KMS-11 (cell line): ENCODE measurements at regions not wholly inside any gene's neighbourhood (a gene's known extent, or its start where the extent isn't known, plus 50 kb on each side); places are given as distances from the start of the nearest gene placed in this dataset.

Experiments
- H2AFZ ChIP-seq: fragments of 200-600 bp; sonication (generic); 2 replicates; pipeline ENCODE4 v1.6.1; 2016; ENCODE audit warnings: antibody characterized with exemption, mixed run types, low read depth
- H3K27ac ChIP-seq: fragments of 200-600 bp; sonication (generic); 2 replicates; pipeline ENCODE4 v1.6.1; 2016; ENCODE audit warnings: mild to moderate bottlenecking, mixed run types
- H3K27me3 ChIP-seq: fragments of 200-600 bp; sonication (generic); 2 replicates; pipeline ENCODE4 v1.6.1; 2017; ENCODE audit warnings: mild to moderate bottlenecking, low read depth, mixed run types, moderate library complexity; ENCODE audit not compliant: insufficient read depth
- H3K36me3 ChIP-seq: fragments of 200-600 bp; sonication (generic); 2 replicates; pipeline ENCODE4 v1.6.1; 2017; ENCODE audit warnings: mild to moderate bottlenecking, mixed run types; ENCODE audit not compliant: insufficient read depth
- H3K4me1 ChIP-seq: fragments of 200-600 bp; sonication (generic); 2 replicates; pipeline ENCODE4 v1.6.1; 2016; ENCODE audit warnings: mild to moderate bottlenecking, low read depth, mixed run types; ENCODE audit not compliant: poor library complexity, severe bottlenecking
- H3K4me2 ChIP-seq: fragments of 200-600 bp; sonication (generic); 2 replicates; pipeline ENCODE4 v1.7.0; 2016; ENCODE audit warnings: mild to moderate bottlenecking, mixed run types
- H3K4me3 ChIP-seq: fragments of 200-600 bp; sonication (generic); IDR thresholded peaks from 2 replicates; pipeline ENCODE4 v1.6.1; 2017; ENCODE audit warnings: low read depth, low read length, mixed read lengths; ENCODE audit not compliant: insufficient read depth
- H3K79me2 ChIP-seq: fragments of 200-600 bp; sonication (generic); 2 replicates; pipeline ENCODE4 v1.6.1; 2016; ENCODE audit warnings: low read depth, mixed run types; ENCODE audit not compliant: insufficient read depth
- H3K9ac ChIP-seq: fragments of 200-600 bp; sonication (generic); 2 replicates; pipeline ENCODE4 v1.6.1; 2016; ENCODE audit warnings: mild to moderate bottlenecking, mixed run types
- H4K20me1 ChIP-seq: fragments of 200-600 bp; sonication (generic); 2 replicates; pipeline ENCODE4 v1.6.1; 2016; ENCODE audit warnings: mild to moderate bottlenecking, mixed run types; ENCODE audit not compliant: insufficient read depth
- TF ChIP-seq, protein P1 (sequence below): fragments of 200-600 bp; sonication (generic); conservative IDR thresholded peaks from 2 replicates; pipeline ENCODE4 v1.6.1; 2017; ENCODE audit warnings: low read depth, mild to moderate bottlenecking, antibody characterized with exemption, low read length, moderate library complexity, mixed read lengths

DNA sequence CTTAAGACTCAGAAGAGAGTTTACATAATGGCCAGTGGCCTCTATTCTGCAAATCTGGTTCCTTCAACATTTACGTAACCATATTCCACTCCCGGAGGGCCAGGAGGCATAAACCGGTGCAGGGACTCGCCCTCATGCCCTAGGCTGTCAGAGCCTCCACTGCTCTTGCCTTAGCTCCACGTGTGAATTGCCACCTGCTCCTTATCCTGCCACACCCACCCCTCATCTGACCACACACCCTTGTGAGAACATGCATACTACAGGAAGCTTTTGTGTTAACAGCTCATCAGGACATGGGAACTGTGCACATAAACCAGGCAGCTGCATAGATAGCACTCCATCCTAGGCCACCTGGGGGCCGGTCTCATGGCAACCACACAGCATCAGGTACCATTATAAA is 146.7 kb upstream of the PFKP start:
- TF ChIP-seq, protein P1, sequence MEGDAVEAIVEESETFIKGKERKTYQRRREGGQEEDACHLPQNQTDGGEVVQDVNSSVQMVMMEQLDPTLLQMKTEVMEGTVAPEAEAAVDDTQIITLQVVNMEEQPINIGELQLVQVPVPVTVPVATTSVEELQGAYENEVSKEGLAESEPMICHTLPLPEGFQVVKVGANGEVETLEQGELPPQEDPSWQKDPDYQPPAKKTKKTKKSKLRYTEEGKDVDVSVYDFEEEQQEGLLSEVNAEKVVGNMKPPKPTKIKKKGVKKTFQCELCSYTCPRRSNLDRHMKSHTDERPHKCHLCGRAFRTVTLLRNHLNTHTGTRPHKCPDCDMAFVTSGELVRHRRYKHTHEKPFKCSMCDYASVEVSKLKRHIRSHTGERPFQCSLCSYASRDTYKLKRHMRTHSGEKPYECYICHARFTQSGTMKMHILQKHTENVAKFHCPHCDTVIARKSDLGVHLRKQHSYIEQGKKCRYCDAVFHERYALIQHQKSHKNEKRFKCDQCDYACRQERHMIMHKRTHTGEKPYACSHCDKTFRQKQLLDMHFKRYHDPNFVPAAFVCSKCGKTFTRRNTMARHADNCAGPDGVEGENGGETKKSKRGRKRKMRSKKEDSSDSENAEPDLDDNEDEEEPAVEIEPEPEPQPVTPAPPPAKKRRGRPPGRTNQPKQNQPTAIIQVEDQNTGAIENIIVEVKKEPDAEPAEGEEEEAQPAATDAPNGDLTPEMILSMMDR: no peak
- no peak overlapping the region for H3K27ac ChIP-seq
- no peak overlapping the region for H3K4me2 ChIP-seq
- no peaks in the 10 kb centered on the region for H4K20me1 ChIP-seq
- H3K4me3 ChIP-seq: no peak overlapping the region
- H3K27me3 ChIP-seq: no peaks in the 10 kb centered on the region
- no peak overlapping the region for H3K9ac ChIP-seq
- H2AFZ ChIP-seq: no peak overlapping the region
- H3K79me2 ChIP-seq: no peaks in the 10 kb centered on the region
- no peaks in the 10 kb centered on the region for H3K4me1 ChIP-seq
- no peaks in the 10 kb centered on the region for H3K36me3 ChIP-seq

- TF ChIP-seq, protein P1: no peak
- Histone ChIP-seq H2AFZ (no peak overlapping the region), H3K4me1 (no peaks in the 10 kb centered on the region), H3K27me3 (no peaks in the 10 kb centered on the region), H3K4me3 (no peak overlapping the region), H3K4me2 (no peak overlapping the region), H3K9ac (no peak overlapping the region), H3K36me3 (no peaks in the 10 kb centered on the region), H3K27ac (no peak overlapping the region), H3K79me2 (no peaks in the 10 kb centered on the region), H4K20me1 (no peaks in the 10 kb centered on the region)
These were observed 147.2 kb upstream of the PFKP start for GRCh38 chr10:2920168-2920567.

- Histone ChIP-seq H3K4me3 (no peak overlapping the region), H4K20me1 (no peaks in the 10 kb centered on the region), H3K36me3 (no peaks in the 10 kb centered on the region), H3K27me3 (no peaks in the 10 kb centered on the region), H3K4me1 (no peaks in the 10 kb centered on the region), H3K79me2 (no peaks in the 10 kb centered on the region), H2AFZ (no peak overlapping the region), H3K9ac (no peak overlapping the region), H3K4me2 (no peak overlapping the region), H3K27ac (no peak overlapping the region)
- TF ChIP-seq, protein P1: no peak
These were observed 148.3 kb upstream of the PFKP start for GRCh38 chr10:2919016-2919415.

- TF ChIP-seq, protein P1: no peak
These were observed 148.9 kb upstream of the PFKP start for GRCh38 chr10:2918489-2918888.

More at GRCh38 chr10:2918489-2918888, 148.9 kb upstream of the PFKP start:
- H3K27me3 ChIP-seq: no peaks in the 10 kb centered on the region
- H4K20me1 ChIP-seq: no peaks in the 10 kb centered on the region
- no peaks in the 10 kb centered on the region for H3K79me2 ChIP-seq
- no peak overlapping the region for H3K9ac ChIP-seq
- no peaks in the 10 kb centered on the region for H3K4me1 ChIP-seq
- no peak overlapping the region for H3K4me3 ChIP-seq
- H3K27ac ChIP-seq: no peak overlapping the region
- H3K4me2 ChIP-seq: no peak overlapping the region
- no peak overlapping the region for H2AFZ ChIP-seq
- H3K36me3 ChIP-seq: no peaks in the 10 kb centered on the region
